A673 (cell line): ENCODE measurements at regions not wholly inside any gene's neighbourhood (a gene's known extent, or its start where the extent isn't known, plus 50 kb on each side); places are given as distances from the start of the nearest gene placed in this dataset.

Experiments used
- BruUV-seq: library from RNA; stranded (reverse); fragments of 400-500 nt; replicated peaks from 2 replicates; lab custom pipeline; 2021; lab: Mats Ljungman, UMichigan
- CTCF ChIA-PET: fragments of 300-600 bp; sonication (Branson Sonifier 250); formaldehyde crosslinking; loops from one replicate; lab custom pipeline; 2022; ENCODE audit warnings: antibody characterized with exemption; lab: Charles Lee
- POLR2A ChIA-PET: fragments of 300-600 bp; sonication (Branson Sonifier 250); formaldehyde crosslinking; loops from one replicate; lab custom pipeline; 2022; ENCODE audit warnings: antibody characterized with exemption; ENCODE audit not compliant: low non-redundant PET; lab: Charles Lee
- DNase-seq: peaks from one replicate; pipeline ENCODE4 v3.0.0-alpha.2; 2015; ENCODE audit warnings: low spot score
- H3K27ac ChIP-seq: fragments of 200-600 bp; sonication (generic); 2 replicates; pipeline ENCODE4 v1.5.1; 2016; ENCODE audit warnings: mixed run types, low read depth, mild to moderate bottlenecking, mixed read lengths, antibody characterized with exemption, low read length; ENCODE audit not compliant: poor library complexity, severe bottlenecking
- H3K27me3 ChIP-seq: fragments of 200-600 bp; sonication (generic); replicated peaks from 2 replicates; pipeline ENCODE4 v1.6.1; 2017; ENCODE audit warnings: mixed run types, low read depth, mild to moderate bottlenecking, mixed read lengths, antibody characterized with exemption, low read length; ENCODE audit not compliant: insufficient read depth, poor library complexity
- H3K36me3 ChIP-seq: fragments of 200-600 bp; sonication (generic); 2 replicates; pipeline ENCODE4 v1.6.1; 2016; ENCODE audit warnings: mixed run types, mild to moderate bottlenecking, mixed read lengths, antibody characterized with exemption, low read length; ENCODE audit not compliant: insufficient read depth, poor library complexity, severe bottlenecking
- H3K4me1 ChIP-seq: fragments of 200-600 bp; sonication (generic); 2 replicates; pipeline ENCODE4 v1.6.1; 2017; ENCODE audit warnings: mixed run types, mild to moderate bottlenecking, mixed read lengths, antibody characterized with exemption, low read length; ENCODE audit not compliant: insufficient read depth, poor library complexity, severe bottlenecking
- H3K4me3 ChIP-seq: fragments of 200-600 bp; sonication (generic); 2 replicates; pipeline ENCODE4 v1.5.1; 2016; ENCODE audit warnings: low read depth, mixed run types, mild to moderate bottlenecking, mixed read lengths, low read length; ENCODE audit not compliant: poor library complexity, severe bottlenecking
- H3K9me3 ChIP-seq: fragments of 200-600 bp; sonication (generic); 2 replicates; pipeline ENCODE4 v1.6.1; 2016; ENCODE audit warnings: mixed run types, low read depth, mild to moderate bottlenecking, mixed read lengths, antibody characterized with exemption, low read length; ENCODE audit not compliant: poor library complexity, severe bottlenecking
- CTCF ChIP-seq: fragments of 300-800, 200-600 bp; sonication (generic); conservative IDR thresholded peaks from 2 replicates; pipeline ENCODE4 v1.5.1; 2017; ENCODE audit warnings: low read depth, mild to moderate bottlenecking, antibody characterized with exemption, low read length, moderate library complexity, mixed read lengths
- EZH2 ChIP-seq: fragments of 200-600 bp; sonication (generic); IDR thresholded peaks from 2 replicates; pipeline ENCODE4 v1.6.1; 2017; ENCODE audit warnings: borderline replicate concordance, low read depth, mild to moderate bottlenecking, mixed read lengths, antibody characterized with exemption, low read length; ENCODE audit not compliant: poor library complexity, severe bottlenecking
- intact Hi-C: fragments of 100-400 bp; cut with micrococcal nuclease; formaldehyde crosslinking; loops from one replicate; pipeline ENCODE4 v1.10.0; 2022; ENCODE audit not compliant: unreplicated experiment

- ChIA-PET CTCF (no interaction called here), POLR2A (no interaction called here)
Measured at GRCh38 chr5:147956842-147957223, 50.5 kb upstream of the C5orf46 start.

GRCh38 chr5:147956064-147956841 is 49.9 kb upstream of the C5orf46 start:
- intact Hi-C loops: loop anchor here (10.0 kb wide), 1 partner anchor 529 kb away; no protein-coding TSS in a partner anchor
- ChIA-PET CTCF (no interaction called here), POLR2A (no interaction called here)
- no peak for DNase-seq
- no peak for TF ChIP-seq EZH2
- no peak for TF ChIP-seq CTCF
- H3K27me3 ChIP-seq: no peaks in the 10 kb centered on the region
- no peaks in the 10 kb centered on the region for H3K9me3 ChIP-seq
- BruUV-seq: no TSS peak
- H3K4me3 ChIP-seq: no peak overlapping the region
- no peaks in the 10 kb centered on the region for H3K36me3 ChIP-seq
- no peak overlapping the region for H3K27ac ChIP-seq
- no peaks in the 10 kb centered on the region for H3K4me1 ChIP-seq

More at GRCh38 chr5:147956842-147957223, 50.5 kb upstream of the C5orf46 start:
- TF ChIP-seq CTCF (no peak), EZH2 (no peak)
- DNase-seq: no peak
- no peak overlapping the region for H3K4me3 ChIP-seq
- no peaks in the 10 kb centered on the region for H3K4me1 ChIP-seq
- H3K9me3 ChIP-seq: no peaks in the 10 kb centered on the region
- intact Hi-C loops: loop anchor here (10.0 kb wide), 1 partner anchor 528 kb away; no protein-coding TSS in a partner anchor
- no peaks in the 10 kb centered on the region for H3K27me3 ChIP-seq
- no peak overlapping the region for H3K27ac ChIP-seq
- no peaks in the 10 kb centered on the region for H3K36me3 ChIP-seq
- no TSS peak for BruUV-seq
